Loucy (cell line): ENCODE measurements at regions not wholly inside any gene's neighbourhood (a gene's known extent, or its start where the extent isn't known, plus 50 kb on each side); places are given as distances from the start of the nearest gene placed in this dataset.

Source experiments
- H2AFZ ChIP-seq: fragments of 200-600 bp; sonication (generic); 2 replicates; pipeline ENCODE4 v1.6.0; 2016; ENCODE audit warnings: antibody characterized with exemption, mild to moderate bottlenecking, low read length, moderate library complexity
- H3F3A ChIP-seq: fragments of 200-600 bp; 2 replicates; pipeline ENCODE4 v1.6.0; 2016; ENCODE audit warnings: antibody characterized with exemption, low read depth, mild to moderate bottlenecking
- H3K27me3 ChIP-seq: fragments of 200-600 bp; sonication (generic); 2 replicates; pipeline ENCODE4 v1.6.1; 2014; ENCODE audit warnings: low read length, mild to moderate bottlenecking; ENCODE audit not compliant: insufficient read depth, poor library complexity, severe bottlenecking
- H3K36me3 ChIP-seq: fragments of 200-600 bp; sonication (generic); 2 replicates; pipeline ENCODE4 v1.6.1; 2016; ENCODE audit warnings: low read length; ENCODE audit not compliant: insufficient read depth
- H3K4me1 ChIP-seq: fragments of 200-600 bp; sonication (generic); 2 replicates; pipeline ENCODE4 v1.5.1; 2014; ENCODE audit warnings: low read length, mild to moderate bottlenecking; ENCODE audit not compliant: insufficient read depth, poor library complexity, severe bottlenecking
- H3K4me2 ChIP-seq: fragments of 200-600 bp; sonication (generic); 2 replicates; pipeline ENCODE4 v1.6.0; 2014; ENCODE audit warnings: antibody characterized with exemption, low read length, low read depth, mild to moderate bottlenecking; ENCODE audit not compliant: poor library complexity, severe bottlenecking
- H3K4me3 ChIP-seq: fragments of 200-600 bp; sonication (generic); 2 replicates; pipeline ENCODE4 v1.5.1; 2014; ENCODE audit warnings: low read length, mild to moderate bottlenecking, mixed read lengths; ENCODE audit not compliant: poor library complexity, severe bottlenecking
- H3K79me2 ChIP-seq: fragments of 200-600 bp; sonication (generic); 2 replicates; pipeline ENCODE4 v1.6.1; 2014; ENCODE audit warnings: low read length; ENCODE audit not compliant: insufficient read depth
- H3K9ac ChIP-seq: fragments of 200-600 bp; sonication (generic); 2 replicates; pipeline ENCODE4 v1.6.0; 2014; ENCODE audit warnings: mild to moderate bottlenecking, low read depth, low read length, moderate library complexity; ENCODE audit not compliant: poor library complexity, severe bottlenecking
- H3K9me2 ChIP-seq: fragments of 200-600 bp; sonication (generic); replicated peaks from 2 replicates; pipeline ENCODE4 v1.6.1; 2016; ENCODE audit warnings: low read depth, low read length, mixed read lengths
- H3K9me3 ChIP-seq: fragments of 200-600 bp; sonication (generic); 2 replicates; pipeline ENCODE4 v1.6.1; 2014; ENCODE audit warnings: mild to moderate bottlenecking, antibody characterized with exemption, low read length, low read depth; ENCODE audit not compliant: insufficient read depth
- H4K20me1 ChIP-seq: fragments of 200-600 bp; sonication (generic); 2 replicates; pipeline ENCODE4 v1.6.0; 2014; ENCODE audit warnings: antibody characterized with exemption, low read length, mild to moderate bottlenecking; ENCODE audit not compliant: insufficient read depth, poor library complexity, severe bottlenecking
- CTCF ChIP-seq: fragments of 200-600 bp; sonication (generic); conservative IDR thresholded peaks from 2 replicates; pipeline ENCODE4 v1.5.1; 2014; ENCODE audit warnings: mild to moderate bottlenecking, antibody characterized with exemption, low read length
- EZH2phosphoT487 ChIP-seq: fragments of 200-600 bp; IDR thresholded peaks from 2 replicates; pipeline ENCODE4 v1.6.1; 2018; ENCODE audit warnings: antibody characterized with exemption, mild to moderate bottlenecking, moderate library complexity, borderline replicate concordance

- Histone ChIP-seq H3K79me2 (no peaks in the 10 kb centered on the region), H3F3A (no peaks in the 10 kb centered on the region), H2AFZ (no peak overlapping the region), H3K36me3 (no peaks in the 10 kb centered on the region), H3K9me2 (no peaks in the 10 kb centered on the region), H4K20me1 (no peaks in the 10 kb centered on the region), H3K4me1 (no peaks in the 10 kb centered on the region), H3K4me2 (no peak overlapping the region), H3K4me3 (no peak overlapping the region), H3K9ac (no peak overlapping the region), H3K9me3 (no peaks in the 10 kb centered on the region), H3K27me3 (no peaks in the 10 kb centered on the region)
- TF ChIP-seq EZH2phosphoT487 = no peak
- peak; percentile 53 for TF ChIP-seq CTCF
These were observed 145.3 kb upstream of the FST start for GRCh38 chr5:53335115-53335514.

GRCh38 chr5:53337827-53338226, 142.6 kb upstream of the FST start:
- no peaks in the 10 kb centered on the region for H3K9me2 ChIP-seq

GRCh38 chr5:53338971-53339370, 141.5 kb upstream of the FST start:
- H3K79me2 ChIP-seq = no peaks in the 10 kb centered on the region
- H4K20me1 ChIP-seq = no peaks in the 10 kb centered on the region
- no peak overlapping the region for H2AFZ ChIP-seq
- no peaks in the 10 kb centered on the region for H3K4me1 ChIP-seq
- no peaks in the 10 kb centered on the region for H3K9me2 ChIP-seq
- H3K9ac ChIP-seq = no peak overlapping the region
- H3K27me3 ChIP-seq = no peaks in the 10 kb centered on the region
- TF ChIP-seq EZH2phosphoT487 = no peak
- TF ChIP-seq CTCF = no peak
- no peaks in the 10 kb centered on the region for H3K9me3 ChIP-seq
- H3F3A ChIP-seq = no peaks in the 10 kb centered on the region
- no peak overlapping the region for H3K4me3 ChIP-seq
- H3K36me3 ChIP-seq = no peaks in the 10 kb centered on the region
- no peak overlapping the region for H3K4me2 ChIP-seq

More at GRCh38 chr5:53337827-53338226, 142.6 kb upstream of the FST start:
- Histone ChIP-seq H3K4me2 (no peak overlapping the region), H3K4me1 (no peaks in the 10 kb centered on the region), H3K27me3 (no peaks in the 10 kb centered on the region), H3K36me3 (no peaks in the 10 kb centered on the region), H3K9me3 (no peaks in the 10 kb centered on the region), H2AFZ (no peak overlapping the region), H3K4me3 (no peak overlapping the region), H3K79me2 (no peaks in the 10 kb centered on the region), H3K9ac (no peak overlapping the region), H3F3A (no peaks in the 10 kb centered on the region), H4K20me1 (no peaks in the 10 kb centered on the region)
- TF ChIP-seq CTCF = no peak
- TF ChIP-seq EZH2phosphoT487 = no peak
